Peyer's patch (tissue), 4 donors: ENCODE measurements at regions not wholly inside any gene's neighbourhood (a gene's known extent, or its start where the extent isn't known, plus 50 kb on each side); places are given as distances from the start of the nearest gene placed in this dataset.
A peak's percentile ranks its signal among the peaks of the same experiment; 100 is the strongest.
"Not testable (repeated sequence)": the region's sequence is repeated elsewhere in the genome, so short reads cannot be mapped to it uniquely, and the experiment has no call there.

Source experiments
- DNase-seq, 3 donors: peaks; one replicate each; pipeline ENCODE4 v3.0.0-alpha.2; 2017 to 2019
- H3K27ac ChIP-seq, 4 donors: fragments of 200-600 bp; sonication (generic); one replicate each; pipeline ENCODE4 v1.5.1; 2016 to 2019
- H3K27me3 ChIP-seq, 2 donors: fragments of 200-600 bp; sonication (generic); one replicate each; pipeline ENCODE4 v1.5.1; 2019
- H3K36me3 ChIP-seq, 3 donors: fragments of 200-600 bp; sonication (generic); one replicate each; pipeline ENCODE4 v1.5.1; 2016 to 2019
- H3K4me1 ChIP-seq, 4 donors: fragments of 200-600 bp; sonication (generic); one replicate each; pipeline ENCODE4 v1.5.1; 2016 to 2019
- H3K4me3 ChIP-seq, 4 donors: fragments of 200-600 bp; sonication (generic); 1 replicate in 3 of 4; 2 replicates in 1 of 4; pipeline ENCODE4 v1.5.1; 2016 to 2019; ENCODE audit warnings: mild to moderate bottlenecking in 1 of 4
- H3K9me3 ChIP-seq, 4 donors: fragments of 200-600 bp; sonication (generic); one replicate each; pipeline ENCODE4 v1.5.1; 2016 to 2019; ENCODE audit warnings: mild to moderate bottlenecking in 1 of 4
- CTCF ChIP-seq, 6 experiments: fragments of 450-650 bp in 4 of 6; fragments of 200-600 bp in 2 of 6; sonication (generic) in 1 of 6; IDR thresholded peaks; one replicate each; pipeline ENCODE4 v1.5.1; 2017 to 2019; ENCODE audit warnings: antibody characterized with exemption in 6 of 6, mild to moderate bottlenecking in 3 of 6, moderate library complexity in 1 of 6
- POLR2A ChIP-seq, 2 donors: fragments of 450-650 bp; IDR thresholded peaks; one replicate each; pipeline ENCODE4 v1.5.1; 2017; ENCODE audit warnings: antibody characterized with exemption in 2 of 2, mild to moderate bottlenecking in 2 of 2, moderate library complexity in 2 of 2

GRCh38 chr20:48366230-48366629 is 461.6 kb downstream of the PREX1 start:
- Histone ChIP-seq H3K36me3 (no peaks in the 10 kb centered on the region), H3K9me3 (no peaks in the 10 kb centered on the region), H3K27me3 (no peaks in the 10 kb centered on the region), H3K27ac (no peak overlapping the region), H3K4me3 (no peak overlapping the region), H3K4me1 (no peaks in the 10 kb centered on the region)
- TF ChIP-seq CTCF (IDR thresholded peaks at IDR 0.05) (no peak), POLR2A (IDR thresholded peaks at IDR 0.05) (no peak)
- DNase-seq = no peak

- Histone ChIP-seq H3K27me3 (no peaks in the 10 kb centered on the region), H3K27ac (no peak overlapping the region)
- TF ChIP-seq CTCF (IDR thresholded peaks at IDR 0.05) = no peak
- no peak for TF ChIP-seq POLR2A (IDR thresholded peaks at IDR 0.05)
Measured at GRCh38 chr20:48364688-48365421, 462.9 kb downstream of the PREX1 start.

GRCh38 chr20:48364055-48364454 is 463.7 kb downstream of the PREX1 start:
- H3K9me3 ChIP-seq = no peaks in the 10 kb centered on the region
- DNase-seq = no peak
- H3K27me3 ChIP-seq = no peaks in the 10 kb centered on the region
- H3K4me3 ChIP-seq = no peak overlapping the region
- no peaks in the 10 kb centered on the region for H3K4me1 ChIP-seq
- TF ChIP-seq POLR2A (IDR thresholded peaks at IDR 0.05) = no peak
- TF ChIP-seq CTCF (IDR thresholded peaks at IDR 0.05) = no peak
- H3K27ac ChIP-seq = no peak overlapping the region
- no peaks in the 10 kb centered on the region for H3K36me3 ChIP-seq

More at GRCh38 chr20:48364688-48365421, 462.9 kb downstream of the PREX1 start:
- DNase-seq = no peak
- H3K4me3 ChIP-seq = no peak overlapping the region
- H3K4me1 ChIP-seq = no peaks in the 10 kb centered on the region
- no peaks in the 10 kb centered on the region for H3K9me3 ChIP-seq
- no peaks in the 10 kb centered on the region for H3K36me3 ChIP-seq

GRCh38 chr20:48360342-48360975 is 467.3 kb downstream of the PREX1 start:
- DNase-seq = peak in 2 of 3 donors; percentile 40 to 60
- peak overlapping the region in 2 of 4 donors; percentile 60 to 68 for H3K27ac ChIP-seq
- H3K9me3 ChIP-seq = no peaks in the 10 kb centered on the region
- H3K36me3 ChIP-seq = no peaks in the 10 kb centered on the region
- TF ChIP-seq CTCF (IDR thresholded peaks at IDR 0.05) = no peak
- TF ChIP-seq POLR2A (IDR thresholded peaks at IDR 0.05) = no peak
- peak overlapping the region in 2 of 4 donors; percentile 15 to 25 for H3K4me3 ChIP-seq
- H3K4me1 ChIP-seq = no peaks in the 10 kb centered on the region
- H3K27me3 ChIP-seq = no peaks in the 10 kb centered on the region

- Histone ChIP-seq H3K36me3 (no peaks in the 10 kb centered on the region), H3K9me3 (no peaks in the 10 kb centered on the region), H3K27me3 (no peaks in the 10 kb centered on the region), H3K4me3 (peak overlapping the region in 2 of 4 donors; percentile 15 to 25), H3K27ac (peak overlapping the region in 2 of 4 donors; percentile 60 to 68), H3K4me1 (no peaks in the 10 kb centered on the region)
- TF ChIP-seq CTCF (IDR thresholded peaks at IDR 0.05) (no peak), POLR2A (IDR thresholded peaks at IDR 0.05) (no peak)
- peak in 2 of 3 donors; percentile 86 for DNase-seq
Measured at GRCh38 chr20:48359692-48360341, 468.0 kb downstream of the PREX1 start.

GRCh38 chr20:48359055-48359390 is 468.8 kb downstream of the PREX1 start:
- not testable (repeated sequence) for DNase-seq, H3K4me3 ChIP-seq, H3K36me3 ChIP-seq, H3K9me3 ChIP-seq, H3K27me3 ChIP-seq, H3K4me1 ChIP-seq
- peak overlapping the region in 2 of 4 donors; percentile 60 to 68 for H3K27ac ChIP-seq
